OCI-LY3 (cell line): ENCODE measurements at regions not wholly inside any gene's neighbourhood (a gene's known extent, or its start where the extent isn't known, plus 50 kb on each side); places are given as distances from the start of the nearest gene placed in this dataset.
"Not testable (repeated sequence)": the region's sequence is repeated elsewhere in the genome, so short reads cannot be mapped to it uniquely, and the experiment has no call there.

Experiments
- H2AFZ ChIP-seq: fragments of 200-600, 300-600 bp; shearing (Covaris generic); 2 replicates; pipeline ENCODE4 v1.6.0; 2014; ENCODE audit warnings: antibody characterized with exemption, low read depth, low read length
- H3K27ac ChIP-seq: fragments of 200-600, 300-600 bp; sonication (generic); 2 replicates; pipeline ENCODE4 v1.5.1; 2014; ENCODE audit warnings: mild to moderate bottlenecking, low read length, moderate library complexity, mixed read lengths
- H3K27me3 ChIP-seq: fragments of 200-600, 300-600 bp; sonication (generic); 2 replicates; pipeline ENCODE4 v1.6.1; 2014; ENCODE audit warnings: low read depth, low read length, mixed read lengths
- H3K36me3 ChIP-seq: fragments of 200-600, 300-600 bp; sonication (generic); replicated peaks from 2 replicates; pipeline ENCODE3; 2014; ENCODE audit warnings: low read depth, low read length, mixed read lengths
- H3K4me1 ChIP-seq: fragments of 300-600, 200-600 bp; sonication (generic); 2 replicates; pipeline ENCODE4 v1.6.1; 2014; ENCODE audit warnings: low read length, mixed read lengths
- H3K4me2 ChIP-seq: fragments of 200-600, 300-600 bp; sonication (generic); 2 replicates; pipeline ENCODE4 v1.6.1; 2014; ENCODE audit warnings: low read length, mixed read lengths
- H3K4me3 ChIP-seq: fragments of 300-600, 200-600 bp; sonication (generic); 2 replicates; pipeline ENCODE4 v1.5.1; 2014; ENCODE audit warnings: antibody characterized with exemption, mild to moderate bottlenecking, low read length, moderate library complexity
- H3K79me2 ChIP-seq: fragments of 300-600, 200-600 bp; shearing (Covaris generic); 2 replicates; pipeline ENCODE4 v1.6.1; 2014; ENCODE audit warnings: mild to moderate bottlenecking, low read length, mixed read lengths
- H3K9ac ChIP-seq: fragments of 300-600, 200-600 bp; shearing (Covaris generic); 2 replicates; pipeline ENCODE4 v1.6.0; 2014; ENCODE audit warnings: mild to moderate bottlenecking, low read length, moderate library complexity
- H3K9me3 ChIP-seq: fragments of 200-600, 300-600 bp; shearing (Covaris generic); 2 replicates; pipeline ENCODE4 v1.6.1; 2014; ENCODE audit warnings: low read length, mixed read lengths; ENCODE audit not compliant: insufficient read depth
- H4K20me1 ChIP-seq: fragments of 200-600, 300-600 bp; sonication (generic); 2 replicates; pipeline ENCODE4 v1.6.1; 2016; ENCODE audit warnings: low read length, mixed read lengths; ENCODE audit not compliant: insufficient read depth
- CTCF ChIP-seq: fragments of 200-600, 300-600 bp; sonication (generic); IDR thresholded peaks from 2 replicates; pipeline ENCODE4 v1.5.1; 2014; ENCODE audit warnings: antibody characterized with exemption, low read length, low read depth
- EZH2phosphoT487 ChIP-seq: fragments of 200-600 bp; shearing (Covaris generic); IDR thresholded peaks from 2 replicates; pipeline ENCODE4 v1.6.1; 2018; ENCODE audit warnings: antibody characterized with exemption, mixed run types, low read depth

DNA sequence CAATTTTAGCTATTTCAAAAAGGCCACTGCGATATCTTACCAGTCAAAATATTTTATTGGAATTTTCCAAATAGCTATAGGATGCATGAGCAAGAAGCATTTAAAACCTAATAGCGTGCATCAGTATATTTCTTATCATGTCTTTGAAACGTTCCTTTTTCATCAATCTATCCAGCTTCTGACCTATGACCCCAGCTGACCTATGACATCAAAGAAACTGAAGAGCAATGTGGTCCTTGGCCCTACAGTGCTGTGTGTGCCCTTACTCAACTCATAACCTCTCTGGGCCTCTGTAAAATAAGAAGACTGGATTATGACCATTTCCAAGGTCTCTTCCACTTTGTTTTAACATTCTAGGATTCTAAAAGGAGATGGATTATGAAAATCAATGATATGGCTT is 118.2 kb downstream of the ZNF22 start:
- TF ChIP-seq EZH2phosphoT487 (no peak), CTCF (no peak)
- no peaks in the 10 kb centered on the region for H3K9me3 ChIP-seq
- no peaks in the 10 kb centered on the region for H3K36me3 ChIP-seq

DNA sequence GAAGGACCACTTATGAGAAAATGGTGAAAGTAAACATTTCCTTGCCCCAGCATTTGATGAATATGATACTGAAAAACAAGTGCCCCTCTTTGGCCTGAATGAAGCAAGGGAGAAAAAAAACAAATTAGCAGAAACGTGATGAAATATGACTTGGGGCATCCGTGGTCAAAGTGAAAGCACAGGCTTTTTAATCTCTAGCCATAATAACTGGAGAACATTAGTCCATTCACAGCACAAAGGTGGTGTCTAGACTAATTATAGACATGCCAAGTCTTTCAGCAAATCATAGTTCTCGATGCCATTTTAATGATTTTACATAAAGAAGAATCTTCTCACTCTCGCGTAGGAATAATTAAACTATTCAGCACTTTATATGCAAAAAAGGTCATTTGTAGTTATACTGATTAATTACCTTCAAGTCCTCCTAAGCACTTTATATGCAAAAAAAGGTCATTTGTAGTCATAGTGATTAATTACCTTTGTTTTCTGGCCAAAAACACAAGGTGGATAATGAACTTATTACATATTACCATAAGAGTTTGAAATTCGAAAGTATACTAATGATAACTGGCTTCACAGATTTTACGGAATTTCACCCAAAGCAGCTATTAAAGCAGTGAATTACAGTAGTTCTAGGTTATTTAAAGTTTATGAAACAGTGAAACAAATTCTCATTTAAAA is 121.6 kb downstream of the ZNF22 start:
- H3K27ac ChIP-seq, result not testable (repeated sequence)

More for the DNA sequence above, 118.2 kb downstream of the ZNF22 start:
- Histone ChIP-seq H2AFZ (no peak overlapping the region), H3K4me1 (no peaks in the 10 kb centered on the region), H4K20me1 (no peaks in the 10 kb centered on the region), H3K9ac (no peak overlapping the region), H3K27ac (no peak overlapping the region), H3K79me2 (no peaks in the 10 kb centered on the region), H3K4me3 (no peak overlapping the region), H3K27me3 (no peaks in the 10 kb centered on the region), H3K4me2 (no peak overlapping the region)

DNA sequence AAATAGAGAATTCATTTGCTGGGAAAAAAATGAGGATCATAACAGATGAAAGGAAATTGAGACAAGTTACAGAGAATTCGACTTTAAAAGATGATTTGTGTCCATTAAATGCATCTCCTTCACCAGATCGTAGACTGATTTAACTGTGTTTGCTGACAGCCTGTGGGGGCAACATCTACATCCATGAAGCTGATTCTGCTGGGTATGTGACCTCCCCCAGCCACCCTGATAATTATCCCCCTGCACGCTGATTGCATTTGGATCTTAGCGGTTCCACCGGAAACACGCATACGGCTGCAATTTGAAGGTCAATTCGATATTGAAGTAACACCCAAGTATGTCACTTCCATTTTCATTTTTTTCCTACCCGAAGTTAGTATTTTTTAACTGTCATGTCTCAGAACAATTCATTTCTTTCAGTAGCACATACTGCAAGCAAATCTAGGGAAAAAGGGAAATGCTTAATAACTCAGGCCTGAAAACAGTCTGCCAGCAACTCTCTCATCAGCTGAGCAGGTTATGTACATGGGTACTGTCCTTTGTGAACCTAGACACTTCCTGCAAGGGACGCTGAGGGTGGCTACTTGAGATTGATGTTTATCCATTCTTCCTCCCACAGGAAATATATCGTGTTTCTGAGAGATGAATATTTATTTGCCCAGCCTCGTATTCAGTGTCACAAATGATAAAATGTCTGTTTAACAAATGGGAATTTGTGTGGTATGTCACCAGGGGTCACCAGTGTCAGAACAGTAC is 134.9 kb downstream of the ZNF22 start:
- no peaks in the 10 kb centered on the region for H3K4me1 ChIP-seq
- H3K4me2 ChIP-seq, result no peak overlapping the region
- no peak overlapping the region for H3K27ac ChIP-seq
- TF ChIP-seq EZH2phosphoT487 (no peak), CTCF (no peak)
- H3K9ac ChIP-seq, result no peak overlapping the region
- H2AFZ ChIP-seq, result no peak overlapping the region
- no peaks in the 10 kb centered on the region for H3K79me2 ChIP-seq
- H3K4me3 ChIP-seq, result no peak overlapping the region
- H3K27me3 ChIP-seq, result no peaks in the 10 kb centered on the region
- no peaks in the 10 kb centered on the region for H4K20me1 ChIP-seq
- H3K9me3 ChIP-seq, result no peaks in the 10 kb centered on the region
- H3K36me3 ChIP-seq, result no peaks in the 10 kb centered on the region

More for the DNA sequence above, 121.6 kb downstream of the ZNF22 start:
- not testable (repeated sequence) for H3K27me3 ChIP-seq, H3K4me1 ChIP-seq, H4K20me1 ChIP-seq, H3K79me2 ChIP-seq, H3K4me3 ChIP-seq, H3K4me2 ChIP-seq, H3K9me3 ChIP-seq, H3K9ac ChIP-seq, H3K36me3 ChIP-seq, H2AFZ ChIP-seq

DNA sequence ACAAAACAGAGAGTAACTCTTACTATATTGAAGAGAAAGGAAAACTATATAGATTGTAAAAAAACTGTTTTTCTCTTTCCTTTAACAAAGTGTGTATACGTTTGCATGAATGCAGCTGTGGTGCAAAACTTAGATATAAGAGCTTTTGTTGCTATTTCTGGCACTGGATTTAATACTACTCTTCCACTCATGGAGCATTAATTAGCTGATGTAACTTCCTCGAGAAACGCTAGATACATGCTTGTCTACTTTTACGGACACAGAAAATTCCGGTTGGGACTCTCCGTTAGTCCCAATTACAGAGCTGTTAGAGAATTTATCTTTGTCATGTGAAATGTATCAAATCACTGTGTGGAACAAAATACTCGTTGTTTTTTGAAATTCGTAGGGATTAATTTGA is 135.5 kb downstream of the ZNF22 start:
- Histone ChIP-seq H4K20me1 (no peaks in the 10 kb centered on the region), H3K27ac (no peak overlapping the region), H3K4me2 (no peak overlapping the region), H3K36me3 (no peaks in the 10 kb centered on the region), H3K79me2 (no peaks in the 10 kb centered on the region), H2AFZ (no peak overlapping the region), H3K9me3 (no peaks in the 10 kb centered on the region), H3K27me3 (no peaks in the 10 kb centered on the region), H3K9ac (no peak overlapping the region), H3K4me1 (no peaks in the 10 kb centered on the region), H3K4me3 (no peak overlapping the region)
- no peak for TF ChIP-seq CTCF
